ENCODE measurements at regions not wholly inside any gene's neighbourhood (a gene's known extent, or its start where the extent isn't known, plus 50 kb on each side); places are given as distances from the start of the nearest gene placed in this dataset.
A peak's percentile ranks its signal among the peaks of the same experiment; 100 is the strongest.

DNA sequence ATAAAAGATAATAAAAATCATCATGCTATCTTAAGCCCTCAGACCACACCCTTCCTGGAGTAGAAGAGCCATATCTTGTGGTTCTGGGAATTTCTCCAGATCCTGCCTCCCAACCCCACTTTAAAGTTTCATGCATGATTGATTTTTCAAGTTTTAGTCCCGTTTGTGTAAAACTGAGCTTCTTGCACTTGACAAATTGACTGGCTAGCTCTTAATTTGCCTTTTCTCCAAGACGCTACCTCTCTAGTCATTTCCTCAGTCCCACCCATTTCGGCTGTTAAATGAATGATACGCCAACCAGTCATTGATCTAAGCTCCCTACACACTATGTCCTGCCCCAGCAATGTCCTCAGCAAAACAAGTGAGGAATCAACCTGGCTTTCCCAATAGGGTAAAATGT is 71.8 kb upstream of the TEAD1 start:
- TF ChIP-seq ZNF747 (tag by site-specific recombination; IDR thresholded peaks at IDR 0.05) = no peak
- TF ChIP-seq, protein P1, sequence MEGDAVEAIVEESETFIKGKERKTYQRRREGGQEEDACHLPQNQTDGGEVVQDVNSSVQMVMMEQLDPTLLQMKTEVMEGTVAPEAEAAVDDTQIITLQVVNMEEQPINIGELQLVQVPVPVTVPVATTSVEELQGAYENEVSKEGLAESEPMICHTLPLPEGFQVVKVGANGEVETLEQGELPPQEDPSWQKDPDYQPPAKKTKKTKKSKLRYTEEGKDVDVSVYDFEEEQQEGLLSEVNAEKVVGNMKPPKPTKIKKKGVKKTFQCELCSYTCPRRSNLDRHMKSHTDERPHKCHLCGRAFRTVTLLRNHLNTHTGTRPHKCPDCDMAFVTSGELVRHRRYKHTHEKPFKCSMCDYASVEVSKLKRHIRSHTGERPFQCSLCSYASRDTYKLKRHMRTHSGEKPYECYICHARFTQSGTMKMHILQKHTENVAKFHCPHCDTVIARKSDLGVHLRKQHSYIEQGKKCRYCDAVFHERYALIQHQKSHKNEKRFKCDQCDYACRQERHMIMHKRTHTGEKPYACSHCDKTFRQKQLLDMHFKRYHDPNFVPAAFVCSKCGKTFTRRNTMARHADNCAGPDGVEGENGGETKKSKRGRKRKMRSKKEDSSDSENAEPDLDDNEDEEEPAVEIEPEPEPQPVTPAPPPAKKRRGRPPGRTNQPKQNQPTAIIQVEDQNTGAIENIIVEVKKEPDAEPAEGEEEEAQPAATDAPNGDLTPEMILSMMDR (tag by site-specific recombination; IDR thresholded peaks at IDR 0.05) = no peak
- TF ChIP-seq, protein P2, sequence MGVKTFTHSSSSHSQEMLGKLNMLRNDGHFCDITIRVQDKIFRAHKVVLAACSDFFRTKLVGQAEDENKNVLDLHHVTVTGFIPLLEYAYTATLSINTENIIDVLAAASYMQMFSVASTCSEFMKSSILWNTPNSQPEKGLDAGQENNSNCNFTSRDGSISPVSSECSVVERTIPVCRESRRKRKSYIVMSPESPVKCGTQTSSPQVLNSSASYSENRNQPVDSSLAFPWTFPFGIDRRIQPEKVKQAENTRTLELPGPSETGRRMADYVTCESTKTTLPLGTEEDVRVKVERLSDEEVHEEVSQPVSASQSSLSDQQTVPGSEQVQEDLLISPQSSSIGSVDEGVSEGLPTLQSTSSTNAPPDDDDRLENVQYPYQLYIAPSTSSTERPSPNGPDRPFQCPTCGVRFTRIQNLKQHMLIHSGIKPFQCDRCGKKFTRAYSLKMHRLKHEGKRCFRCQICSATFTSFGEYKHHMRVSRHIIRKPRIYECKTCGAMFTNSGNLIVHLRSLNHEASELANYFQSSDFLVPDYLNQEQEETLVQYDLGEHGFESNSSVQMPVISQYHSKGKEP (tag by site-specific recombination; IDR thresholded peaks at IDR 0.05) = peak; percentile 84
- TF ChIP-seq, protein P3, sequence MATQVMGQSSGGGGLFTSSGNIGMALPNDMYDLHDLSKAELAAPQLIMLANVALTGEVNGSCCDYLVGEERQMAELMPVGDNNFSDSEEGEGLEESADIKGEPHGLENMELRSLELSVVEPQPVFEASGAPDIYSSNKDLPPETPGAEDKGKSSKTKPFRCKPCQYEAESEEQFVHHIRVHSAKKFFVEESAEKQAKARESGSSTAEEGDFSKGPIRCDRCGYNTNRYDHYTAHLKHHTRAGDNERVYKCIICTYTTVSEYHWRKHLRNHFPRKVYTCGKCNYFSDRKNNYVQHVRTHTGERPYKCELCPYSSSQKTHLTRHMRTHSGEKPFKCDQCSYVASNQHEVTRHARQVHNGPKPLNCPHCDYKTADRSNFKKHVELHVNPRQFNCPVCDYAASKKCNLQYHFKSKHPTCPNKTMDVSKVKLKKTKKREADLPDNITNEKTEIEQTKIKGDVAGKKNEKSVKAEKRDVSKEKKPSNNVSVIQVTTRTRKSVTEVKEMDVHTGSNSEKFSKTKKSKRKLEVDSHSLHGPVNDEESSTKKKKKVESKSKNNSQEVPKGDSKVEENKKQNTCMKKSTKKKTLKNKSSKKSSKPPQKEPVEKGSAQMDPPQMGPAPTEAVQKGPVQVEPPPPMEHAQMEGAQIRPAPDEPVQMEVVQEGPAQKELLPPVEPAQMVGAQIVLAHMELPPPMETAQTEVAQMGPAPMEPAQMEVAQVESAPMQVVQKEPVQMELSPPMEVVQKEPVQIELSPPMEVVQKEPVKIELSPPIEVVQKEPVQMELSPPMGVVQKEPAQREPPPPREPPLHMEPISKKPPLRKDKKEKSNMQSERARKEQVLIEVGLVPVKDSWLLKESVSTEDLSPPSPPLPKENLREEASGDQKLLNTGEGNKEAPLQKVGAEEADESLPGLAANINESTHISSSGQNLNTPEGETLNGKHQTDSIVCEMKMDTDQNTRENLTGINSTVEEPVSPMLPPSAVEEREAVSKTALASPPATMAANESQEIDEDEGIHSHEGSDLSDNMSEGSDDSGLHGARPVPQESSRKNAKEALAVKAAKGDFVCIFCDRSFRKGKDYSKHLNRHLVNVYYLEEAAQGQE (tag by site-specific recombination; IDR thresholded peaks at IDR 0.05) = no peak
- no peak for TF ChIP-seq ZBTB17 (tag by site-specific recombination; IDR thresholded peaks at IDR 0.05)
- TF ChIP-seq, protein P4, sequence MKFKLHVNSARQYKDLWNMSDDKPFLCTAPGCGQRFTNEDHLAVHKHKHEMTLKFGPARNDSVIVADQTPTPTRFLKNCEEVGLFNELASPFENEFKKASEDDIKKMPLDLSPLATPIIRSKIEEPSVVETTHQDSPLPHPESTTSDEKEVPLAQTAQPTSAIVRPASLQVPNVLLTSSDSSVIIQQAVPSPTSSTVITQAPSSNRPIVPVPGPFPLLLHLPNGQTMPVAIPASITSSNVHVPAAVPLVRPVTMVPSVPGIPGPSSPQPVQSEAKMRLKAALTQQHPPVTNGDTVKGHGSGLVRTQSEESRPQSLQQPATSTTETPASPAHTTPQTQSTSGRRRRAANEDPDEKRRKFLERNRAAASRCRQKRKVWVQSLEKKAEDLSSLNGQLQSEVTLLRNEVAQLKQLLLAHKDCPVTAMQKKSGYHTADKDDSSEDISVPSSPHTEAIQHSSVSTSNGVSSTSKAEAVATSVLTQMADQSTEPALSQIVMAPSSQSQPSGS (tag by site-specific recombination; IDR thresholded peaks at IDR 0.05; ENCODE audit: low read depth) = no peak
- TF ChIP-seq ZNF558 (tag by site-specific recombination; IDR thresholded peaks at IDR 0.05) = no peak

Measured in HEK293 (cell line).